Body of pancreas (tissue), 4 donors: ENCODE measurements at regions not wholly inside any gene's neighbourhood (a gene's known extent, or its start where the extent isn't known, plus 50 kb on each side); places are given as distances from the start of the nearest gene placed in this dataset.

Source experiments
- ATAC-seq: fragments of 150-250 bp; one replicate; pipeline ENCODE4 v1.9.1; 2016
- DNase-seq, 4 donors: peaks; one replicate each; pipeline ENCODE4 v3.0.0-alpha.2; 2019
- H3K27ac ChIP-seq, 4 donors: fragments of 200-600 bp; sonication (generic); 1 replicate in 3 of 4; 2 replicates in 1 of 4; pipeline versions ENCODE4 v1.5.1 to v1.6.1; 2016 to 2019; ENCODE audit warnings: mild to moderate bottlenecking in 1 of 4, mixed read lengths in 1 of 4, moderate library complexity in 1 of 4
- H3K27me3 ChIP-seq, 2 donors: fragments of 200-600 bp; sonication (generic); one replicate each; pipeline ENCODE4 v1.6.0; 2016; ENCODE audit warnings: mild to moderate bottlenecking in 1 of 2
- H3K36me3 ChIP-seq, 2 donors: fragments of 200-600 bp; sonication (generic); replicated peaks in 1 of 2; 2 replicates each; pipeline ENCODE4 v1.5.1; 2016; ENCODE audit warnings: low read depth in 2 of 2; ENCODE audit not compliant: insufficient read depth in 1 of 2
- H3K4me1 ChIP-seq: fragments of 200-600 bp; sonication (generic); one replicate; pipeline ENCODE4 v1.6.0; 2016
- H3K4me3 ChIP-seq, 2 donors: fragments of 200-600 bp; sonication (generic); 1 replicate in 1 of 2; 2 replicates in 1 of 2; pipeline ENCODE4 v1.5.1; 2016 to 2019
- H3K9me3 ChIP-seq, 3 donors: fragments of 200-600 bp; sonication (generic); 1 replicate in 2 of 3; 2 replicates in 1 of 3; pipeline ENCODE4 v1.5.1; 2016
- CTCF ChIP-seq, 7 experiments: fragments of 450-650 bp in 4 of 7; fragments of 200-600 bp in 3 of 7; sonication (generic) in 3 of 7; IDR thresholded peaks; one replicate each; pipeline ENCODE4 v1.5.1; 2016 to 2019; ENCODE audit warnings: antibody characterized with exemption in 7 of 7
- POLR2A ChIP-seq, 3 donors: fragments of 450-650 bp; IDR thresholded peaks; one replicate each; pipeline ENCODE4 v1.6.1; 2016; ENCODE audit warnings: antibody characterized with exemption in 3 of 3, mild to moderate bottlenecking in 2 of 3
- WGBS, 2 donors: methylation state at CpG; one replicate each; pipeline ENCODE4 v1.1.5; 2017; 5-methylcytosine and 5-hydroxymethylcytosine counted together
- intact Hi-C: fragments of 100-400 bp; cut with DNase I; formaldehyde crosslinking; loops from one replicate; pipeline ENCODE4 v1.15.1; 2023

- WGBS, 2 donors, result 83 to 94% methylated on average over 1 of the region's 1 CpG
- TF ChIP-seq POLR2A (IDR thresholded peaks at IDR 0.05), result no peak
- no peak for TF ChIP-seq CTCF (IDR thresholded peaks at IDR 0.05)
- no peak overlapping the region for H3K27ac ChIP-seq
- ATAC-seq (no peak), DNase-seq (no peak)
- no peaks in the 10 kb centered on the region for H3K27me3 ChIP-seq
- H3K36me3 ChIP-seq, result no peaks in the 10 kb centered on the region
- H3K4me3 ChIP-seq, result no peak overlapping the region
- no peaks in the 10 kb centered on the region for H3K9me3 ChIP-seq
- intact Hi-C loops, result no loop called here
- H3K4me1 ChIP-seq, result no peaks in the 10 kb centered on the region
Observed at GRCh38 chr6:62623846-62624532, 338.0 kb upstream of the KHDRBS2 start.

- intact Hi-C loops, result no loop called here
- Histone ChIP-seq H3K4me3 (no peak overlapping the region), H3K27ac (no peak overlapping the region), H3K36me3 (no peaks in the 10 kb centered on the region), H3K4me1 (no peaks in the 10 kb centered on the region), H3K9me3 (no peaks in the 10 kb centered on the region), H3K27me3 (no peaks in the 10 kb centered on the region)
- no peak for TF ChIP-seq POLR2A (IDR thresholded peaks at IDR 0.05)
- TF ChIP-seq CTCF (IDR thresholded peaks at IDR 0.05), result no peak
- ATAC-seq (no peak), DNase-seq (no peak)
- WGBS, 2 donors, result 38 to 51% methylated on average over 4 of the region's 4 CpGs
Observed at GRCh38 chr6:62615366-62616015, 329.5 kb upstream of the KHDRBS2 start.

DNA sequence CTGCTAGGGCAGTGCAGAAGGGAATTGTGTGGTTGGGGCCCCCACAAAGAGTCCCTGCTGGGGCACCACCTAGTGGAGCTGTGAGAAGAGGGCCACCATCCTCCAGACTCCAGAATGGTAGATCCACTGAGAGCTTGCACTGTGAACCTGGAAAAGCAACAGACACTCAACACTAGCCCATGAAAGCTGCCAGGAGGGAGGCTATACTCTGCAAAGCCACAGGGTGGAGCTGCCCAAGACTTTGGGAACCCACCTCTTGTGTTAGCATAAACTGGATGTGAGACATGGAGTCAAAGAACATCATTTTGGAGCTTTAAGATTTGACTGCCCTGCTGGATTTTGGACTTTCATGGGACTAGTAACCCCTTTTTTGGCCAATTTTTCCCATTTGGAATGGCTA, 328.4 kb upstream of the KHDRBS2 start:
- DNase-seq (no peak), ATAC-seq (no peak)
- Histone ChIP-seq H3K27ac (no peak overlapping the region), H3K27me3 (no peaks in the 10 kb centered on the region), H3K36me3 (no peaks in the 10 kb centered on the region), H3K9me3 (no peaks in the 10 kb centered on the region), H3K4me1 (no peaks in the 10 kb centered on the region), H3K4me3 (no peak overlapping the region)
- TF ChIP-seq CTCF (IDR thresholded peaks at IDR 0.05) (no peak), POLR2A (IDR thresholded peaks at IDR 0.05) (no peak)
- intact Hi-C loops, result no loop called here

GRCh38 chr6:62613928-62614327, 327.9 kb upstream of the KHDRBS2 start:
- intact Hi-C loops, result no loop called here
- TF ChIP-seq POLR2A (IDR thresholded peaks at IDR 0.05), result no peak
- TF ChIP-seq CTCF (IDR thresholded peaks at IDR 0.05), result no peak
- DNase-seq (no peak), ATAC-seq (no peak)
- Histone ChIP-seq H3K4me1 (no peaks in the 10 kb centered on the region), H3K36me3 (no peaks in the 10 kb centered on the region), H3K9me3 (no peaks in the 10 kb centered on the region), H3K27me3 (no peaks in the 10 kb centered on the region), H3K4me3 (no peak overlapping the region), H3K27ac (no peak overlapping the region)
- 46 to 51% methylated on average over 3 of the region's 3 CpGs for WGBS, 2 donors

- no peak for DNase-seq
Observed at GRCh38 chr6:62612471-62612870, 326.4 kb upstream of the KHDRBS2 start.

More at GRCh38 chr6:62612471-62612870, 326.4 kb upstream of the KHDRBS2 start:
- H3K4me1 ChIP-seq, result no peaks in the 10 kb centered on the region
- ATAC-seq, result no peak
- 26 to 38% methylated on average over 3 of the region's 3 CpGs for WGBS, 2 donors
- H3K9me3 ChIP-seq, result no peaks in the 10 kb centered on the region
- H3K4me3 ChIP-seq, result no peak overlapping the region
- H3K27me3 ChIP-seq, result no peaks in the 10 kb centered on the region
- no peak for TF ChIP-seq POLR2A (IDR thresholded peaks at IDR 0.05)
- TF ChIP-seq CTCF (IDR thresholded peaks at IDR 0.05), result no peak
- no peak overlapping the region for H3K27ac ChIP-seq
- no peaks in the 10 kb centered on the region for H3K36me3 ChIP-seq
- intact Hi-C loops, result no loop called here
